GM21423 (cell line): ENCODE measurements at regions not wholly inside any gene's neighbourhood (a gene's known extent, or its start where the extent isn't known, plus 50 kb on each side); places are given as distances from the start of the nearest gene placed in this dataset.

ENCODE experiments used
- ATAC-seq: cut with Tn5 transposase; IDR thresholded peaks from one replicate; pipeline ENCODE4 v1.9.1; 2021; ENCODE audit warnings: mild to moderate bottlenecking, moderate library complexity; ENCODE audit not compliant: unreplicated experiment

DNA sequence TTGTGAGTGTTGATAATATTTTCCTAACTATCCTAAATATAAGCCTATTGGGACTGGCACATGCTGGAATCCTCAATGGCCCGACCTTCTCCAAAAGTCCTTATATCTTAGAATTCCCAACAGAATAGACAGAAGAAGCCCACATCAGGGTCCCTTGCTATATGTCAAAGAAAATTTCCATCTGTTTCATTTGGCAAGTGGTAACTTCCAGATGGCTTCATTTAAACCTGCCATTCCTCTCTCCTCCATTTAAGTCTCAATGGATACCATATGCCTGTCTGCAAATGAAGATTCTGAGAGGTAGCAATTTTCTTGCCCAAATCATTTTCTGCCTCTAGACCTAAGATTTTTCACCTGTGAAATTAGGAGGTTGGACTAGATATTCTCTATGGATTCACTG, 73.1 kb upstream of the KCNA4 start:
- ATAC-seq, result no peak

DNA sequence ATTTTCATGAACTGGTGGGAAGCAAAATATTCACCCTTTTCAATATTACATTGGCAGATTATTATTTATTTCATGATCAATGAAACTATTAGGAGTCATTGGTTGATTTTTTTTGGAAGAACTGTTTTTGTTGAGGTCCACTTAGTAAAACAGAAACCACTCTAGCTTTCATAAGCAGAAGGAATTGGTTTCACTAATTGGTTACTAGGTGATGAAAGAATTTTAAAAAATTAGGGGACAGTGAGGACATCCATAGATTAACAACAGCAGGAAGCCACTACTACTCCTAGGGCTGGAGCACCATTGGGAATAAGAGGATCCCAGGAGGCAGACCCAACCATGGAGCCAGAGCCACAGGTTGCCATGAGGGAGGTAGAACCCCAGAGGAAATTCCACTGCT, 74.4 kb upstream of the KCNA4 start:
- peak; percentile 50 for ATAC-seq

GRCh38 chr11:30091737-30092136, 74.9 kb upstream of the KCNA4 start:
- ATAC-seq, result peak; percentile 78

DNA sequence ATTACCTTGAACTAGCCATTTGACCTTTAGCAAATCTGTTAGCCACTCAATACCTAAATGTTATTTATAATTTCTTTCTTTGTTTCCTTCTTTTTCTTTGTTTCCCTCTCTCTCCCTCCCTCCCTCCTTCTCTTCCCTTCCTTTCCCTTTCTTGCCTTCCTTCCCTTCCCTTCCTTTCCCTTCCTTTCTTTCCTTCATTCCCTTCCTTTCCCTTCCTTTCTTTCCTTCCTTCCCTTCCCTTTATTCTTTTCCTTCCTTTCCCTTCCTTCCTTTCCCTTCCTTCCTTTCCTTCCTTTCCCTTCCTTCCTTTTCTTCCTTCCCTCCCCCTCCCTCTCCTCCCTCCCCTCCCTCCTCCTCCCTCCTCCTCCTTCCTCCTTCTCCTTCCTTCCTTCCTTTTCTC, 75.7 kb upstream of the KCNA4 start:
- ATAC-seq, result no peak

- no peak for ATAC-seq
These were observed 83.7 kb upstream of the KCNA4 start for GRCh38 chr11:30100495-30100894.

- ATAC-seq, result no peak
These were observed 89.7 kb upstream of the KCNA4 start for GRCh38 chr11:30106222-30107181.

- ATAC-seq, result no peak
These were observed 91.1 kb upstream of the KCNA4 start for GRCh38 chr11:30107899-30108298.

GRCh38 chr11:30109774-30110173, 92.9 kb upstream of the KCNA4 start:
- ATAC-seq, result no peak

DNA sequence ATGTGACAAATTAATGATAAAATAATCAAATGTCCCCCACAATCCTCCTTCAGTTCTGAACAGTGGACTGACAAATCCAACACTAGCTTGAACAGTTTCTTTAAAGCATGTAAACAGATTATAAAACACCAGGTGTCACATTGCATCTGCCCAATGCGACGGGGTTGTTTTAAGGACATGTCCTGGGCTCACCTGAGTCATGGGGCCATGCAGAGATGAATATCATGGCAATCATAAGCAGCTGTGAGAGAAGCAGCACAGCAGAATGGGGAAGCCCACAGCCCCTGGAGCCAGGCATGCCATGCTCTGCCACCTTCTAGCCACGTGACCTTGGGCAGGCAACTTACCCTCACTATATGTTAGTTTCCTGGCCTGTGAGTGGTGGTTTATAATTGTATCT, 93.9 kb upstream of the KCNA4 start:
- no peak for ATAC-seq

- ATAC-seq, result no peak
These were observed 95.0 kb upstream of the KCNA4 start for GRCh38 chr11:30111786-30112185.

DNA sequence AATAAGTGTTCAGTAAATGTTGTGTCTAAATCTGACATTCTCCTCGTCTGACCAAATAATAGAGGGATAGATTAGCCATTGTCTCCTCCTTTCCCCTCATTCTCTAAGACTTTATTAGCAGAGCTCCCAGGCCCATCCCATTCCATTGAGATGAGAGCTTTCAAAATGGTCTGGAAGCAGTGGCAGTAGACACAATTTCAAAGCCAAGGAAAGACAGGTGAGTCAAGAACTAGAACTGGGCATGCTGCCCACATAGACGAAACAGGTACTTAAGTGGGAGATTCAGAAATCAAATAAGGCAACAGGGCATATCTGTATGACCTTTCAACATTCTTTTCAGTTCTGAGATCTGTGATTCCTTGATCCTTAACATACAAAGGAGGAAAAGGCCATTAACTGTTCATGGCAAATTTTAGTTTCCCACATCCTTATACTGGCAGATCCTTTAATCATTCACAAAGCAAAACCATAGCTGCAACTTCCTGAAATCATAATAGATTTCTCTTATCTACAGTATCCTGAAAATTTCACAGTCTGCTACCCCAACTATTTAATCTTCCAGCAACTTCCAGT, 96.6 kb upstream of the KCNA4 start:
- no peak for ATAC-seq

- ATAC-seq, result no peak
These were observed 99.7 kb upstream of the KCNA4 start for GRCh38 chr11:30116512-30116911.

- no peak for ATAC-seq
These were observed 103.3 kb upstream of the KCNA4 start for GRCh38 chr11:30120045-30120589.

DNA sequence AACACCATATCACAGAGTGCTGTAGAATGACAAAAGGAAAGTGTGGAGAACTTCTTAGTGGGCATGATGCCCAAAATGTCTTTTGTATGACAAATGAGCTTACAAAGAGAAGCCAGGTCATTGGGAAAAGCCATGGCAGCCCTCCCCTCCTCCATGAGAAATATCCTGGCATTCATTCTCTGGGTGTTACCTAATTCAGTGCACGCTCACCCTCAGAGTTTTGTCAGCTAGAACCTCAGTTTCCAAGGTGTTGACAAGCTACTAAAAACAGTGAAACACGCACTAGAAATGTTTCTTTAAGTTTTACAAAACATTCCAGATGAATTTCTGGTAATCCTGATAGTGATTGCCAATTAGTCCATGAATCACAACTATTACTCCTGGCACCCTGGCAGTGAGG, 105.4 kb upstream of the FSHB start:
- ATAC-seq, result no peak

DNA sequence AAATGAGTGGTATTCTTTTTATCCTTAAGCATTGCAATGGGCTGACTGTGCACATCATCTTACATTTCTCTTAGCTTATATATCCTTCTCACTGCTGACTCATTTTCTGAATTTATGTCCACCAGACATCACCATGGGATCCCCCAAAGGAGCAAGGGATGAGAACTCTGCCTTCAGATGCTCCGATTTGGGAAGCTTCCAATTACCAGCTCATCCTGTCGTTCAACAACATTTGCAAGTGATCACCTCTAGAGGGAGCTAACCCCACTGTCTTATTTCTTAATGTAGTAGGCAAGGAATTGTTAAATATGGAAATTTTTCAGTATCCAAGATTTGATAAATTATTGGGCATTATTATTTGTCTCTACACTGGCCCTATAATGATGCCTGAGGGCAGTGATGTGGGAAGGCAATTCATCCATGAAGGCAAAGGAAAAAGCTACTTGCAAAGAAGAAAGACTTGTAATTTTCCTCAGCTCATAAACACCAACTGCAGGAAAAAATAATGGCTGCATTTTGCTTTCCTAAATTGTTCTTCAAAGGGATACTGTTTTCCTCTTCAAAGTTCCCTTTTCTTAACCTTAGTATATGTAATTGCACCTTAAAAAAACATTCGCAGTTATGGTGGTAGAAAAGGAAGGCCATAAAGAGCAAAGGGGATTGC, 102.4 kb upstream of the FSHB start:
- ATAC-seq, result no peak

- ATAC-seq, result no peak
These were observed 99.3 kb upstream of the FSHB start for GRCh38 chr11:30131535-30131934.

DNA sequence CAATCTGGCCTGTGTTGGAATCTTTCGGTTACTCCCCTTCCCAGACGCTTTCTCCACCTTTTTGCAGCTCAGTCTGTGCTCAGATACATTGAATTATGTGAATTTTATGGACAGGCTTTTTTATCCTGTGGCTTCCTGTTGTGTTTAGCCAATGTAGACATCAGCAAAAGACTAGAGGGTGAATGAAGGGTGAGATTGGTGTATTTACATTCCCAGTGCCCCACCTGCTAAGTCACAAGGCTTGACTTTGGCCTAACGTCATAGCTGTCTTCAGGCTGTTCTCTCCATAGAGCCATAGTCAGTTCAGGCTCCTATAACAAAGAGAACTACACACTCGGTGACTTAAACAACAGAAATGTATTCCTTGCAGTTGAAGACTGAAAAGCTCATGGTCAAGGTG, 97.5 kb upstream of the FSHB start:
- no peak for ATAC-seq

- peak; percentile 53 for ATAC-seq
These were observed 87.6 kb upstream of the FSHB start for GRCh38 chr11:30143098-30143705.

DNA sequence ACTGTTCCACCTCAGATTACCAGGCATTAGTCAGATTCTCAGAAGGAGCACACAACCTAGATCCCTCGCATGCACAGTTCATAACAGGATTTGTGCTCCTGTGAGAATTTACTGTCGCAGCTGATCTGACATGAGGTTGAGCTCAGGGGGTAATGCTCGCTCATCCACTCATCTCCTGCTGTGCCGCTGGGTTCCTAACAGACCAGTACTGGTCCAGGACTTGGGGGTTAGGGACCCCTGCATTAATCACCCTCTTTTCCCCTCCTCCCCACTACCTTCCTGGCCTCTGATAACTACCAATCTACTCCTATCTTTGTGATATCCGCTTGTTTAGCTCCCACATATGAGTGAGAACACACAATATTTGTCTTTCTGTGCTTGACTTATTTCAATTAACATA, 83.5 kb upstream of the FSHB start:
- ATAC-seq, result no peak

DNA sequence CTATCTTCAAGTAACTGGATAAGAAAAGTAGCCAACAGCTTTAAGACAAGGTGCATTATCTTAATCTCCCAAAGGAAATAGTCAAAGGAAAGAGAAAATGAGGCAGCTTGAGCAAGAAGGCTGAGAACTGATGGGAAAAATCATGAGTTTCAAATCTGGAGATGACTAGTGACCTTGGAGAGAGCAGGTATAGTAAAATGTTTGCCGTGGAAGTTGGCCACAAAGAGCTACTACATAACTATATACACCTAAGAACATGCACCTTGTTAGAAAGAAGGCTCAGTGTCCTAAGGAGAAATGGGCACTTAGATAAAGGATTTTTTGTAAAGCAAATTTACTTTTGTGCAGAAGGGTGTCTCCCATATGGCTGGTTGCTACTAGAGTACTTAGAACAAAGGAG, 80.8 kb upstream of the FSHB start:
- ATAC-seq, result no peak

GRCh38 chr11:30150425-30150824, 80.4 kb upstream of the FSHB start:
- no peak for ATAC-seq
